ENCODE measurements at regions not wholly inside any gene's neighbourhood (a gene's known extent, or its start where the extent isn't known, plus 50 kb on each side); places are given as distances from the start of the nearest gene placed in this dataset.

DNA sequence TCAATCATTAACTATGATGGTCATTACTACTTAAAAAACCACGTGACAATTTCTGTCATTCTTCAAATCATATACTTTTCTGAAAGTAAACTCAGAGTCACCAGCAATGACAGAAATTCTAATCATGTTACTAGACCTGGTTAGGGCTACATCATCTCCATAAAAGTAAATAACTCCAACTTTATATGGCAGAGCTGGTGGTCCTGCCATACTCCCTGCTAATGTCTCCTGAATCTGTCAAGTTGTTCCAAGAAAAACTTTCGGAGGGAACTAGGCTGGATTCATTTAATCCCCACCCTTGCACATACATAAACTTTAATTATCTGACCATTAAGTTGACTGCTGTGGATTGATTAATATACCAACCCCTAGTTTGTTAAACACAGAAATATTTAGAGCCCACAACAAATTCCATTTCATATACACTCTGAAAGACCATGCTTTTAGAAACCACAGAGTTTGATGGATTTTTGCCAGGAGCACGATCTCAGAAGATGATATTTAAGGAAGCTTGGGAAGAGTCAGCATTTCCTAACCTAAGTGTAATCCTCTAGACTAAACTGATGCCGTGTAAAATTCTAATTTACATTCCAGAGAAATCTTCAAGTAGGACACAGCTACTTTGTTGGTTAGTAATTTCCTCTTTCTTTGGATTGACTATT is 577.0 kb downstream of the FAT4 start:
- TF ChIP-seq, protein P1, sequence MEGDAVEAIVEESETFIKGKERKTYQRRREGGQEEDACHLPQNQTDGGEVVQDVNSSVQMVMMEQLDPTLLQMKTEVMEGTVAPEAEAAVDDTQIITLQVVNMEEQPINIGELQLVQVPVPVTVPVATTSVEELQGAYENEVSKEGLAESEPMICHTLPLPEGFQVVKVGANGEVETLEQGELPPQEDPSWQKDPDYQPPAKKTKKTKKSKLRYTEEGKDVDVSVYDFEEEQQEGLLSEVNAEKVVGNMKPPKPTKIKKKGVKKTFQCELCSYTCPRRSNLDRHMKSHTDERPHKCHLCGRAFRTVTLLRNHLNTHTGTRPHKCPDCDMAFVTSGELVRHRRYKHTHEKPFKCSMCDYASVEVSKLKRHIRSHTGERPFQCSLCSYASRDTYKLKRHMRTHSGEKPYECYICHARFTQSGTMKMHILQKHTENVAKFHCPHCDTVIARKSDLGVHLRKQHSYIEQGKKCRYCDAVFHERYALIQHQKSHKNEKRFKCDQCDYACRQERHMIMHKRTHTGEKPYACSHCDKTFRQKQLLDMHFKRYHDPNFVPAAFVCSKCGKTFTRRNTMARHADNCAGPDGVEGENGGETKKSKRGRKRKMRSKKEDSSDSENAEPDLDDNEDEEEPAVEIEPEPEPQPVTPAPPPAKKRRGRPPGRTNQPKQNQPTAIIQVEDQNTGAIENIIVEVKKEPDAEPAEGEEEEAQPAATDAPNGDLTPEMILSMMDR (IDR thresholded peaks at IDR 0.05; ENCODE audit: borderline replicate concordance, extremely low read depth, low read length, poor library complexity, severe bottlenecking), result no peak
- no peak for TF ChIP-seq EZH2 (IDR thresholded peaks at IDR 0.05; ENCODE audit: borderline replicate concordance, low read depth, low read length, severe bottlenecking)
